HG02798 (cell line): ENCODE measurements at regions not wholly inside any gene's neighbourhood (a gene's known extent, or its start where the extent isn't known, plus 50 kb on each side); places are given as distances from the start of the nearest gene placed in this dataset.

Source experiments
- ATAC-seq: cut with Tn5 transposase; IDR thresholded peaks from one replicate; pipeline ENCODE4 v1.9.1; 2021; ENCODE audit warnings: mild to moderate bottlenecking; ENCODE audit not compliant: unreplicated experiment, poor library complexity

DNA sequence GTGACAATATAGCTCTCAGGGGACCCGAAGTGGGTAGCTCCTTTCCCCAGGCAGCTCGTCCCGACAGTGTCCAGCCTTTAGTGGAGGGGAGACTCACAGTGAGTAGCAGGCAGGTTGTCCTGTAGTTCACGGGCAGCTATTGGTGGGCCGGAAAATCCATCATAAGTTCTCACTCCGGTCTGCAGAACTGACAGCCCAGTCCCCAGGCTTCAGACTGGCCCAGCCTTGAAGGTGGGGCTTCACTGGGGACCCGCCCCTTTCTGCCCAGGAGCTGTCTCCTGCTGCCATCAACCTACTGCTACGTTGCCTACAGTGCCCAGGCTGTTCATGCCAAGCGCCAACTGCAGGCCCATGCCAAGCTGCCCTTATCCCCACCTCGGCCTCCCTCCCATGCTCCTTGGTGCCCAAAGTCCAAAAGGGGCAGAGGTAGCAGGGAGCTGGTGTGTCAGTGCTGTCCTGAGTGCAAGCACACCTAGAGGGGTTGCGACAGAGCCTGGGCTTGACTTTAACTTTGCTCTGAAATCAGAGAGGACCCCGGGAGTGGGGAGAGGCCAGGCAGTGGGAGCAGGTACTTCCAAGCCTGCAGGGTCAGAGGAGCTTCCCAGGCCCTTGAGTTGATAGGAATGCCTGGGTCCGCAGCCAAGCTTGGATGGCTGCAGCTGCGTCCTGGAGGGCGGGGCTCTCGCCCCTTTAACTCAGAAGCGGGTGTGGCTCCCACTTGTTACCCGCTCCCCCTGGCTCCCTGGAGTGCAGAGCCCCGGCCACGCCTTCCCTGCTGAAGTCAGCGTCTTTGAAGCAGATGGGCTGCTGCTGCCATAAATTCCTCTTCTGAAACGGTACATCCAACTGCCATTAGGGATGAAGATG is 1144.3 kb upstream of the NCAM2 start:
- ATAC-seq: no peak

DNA sequence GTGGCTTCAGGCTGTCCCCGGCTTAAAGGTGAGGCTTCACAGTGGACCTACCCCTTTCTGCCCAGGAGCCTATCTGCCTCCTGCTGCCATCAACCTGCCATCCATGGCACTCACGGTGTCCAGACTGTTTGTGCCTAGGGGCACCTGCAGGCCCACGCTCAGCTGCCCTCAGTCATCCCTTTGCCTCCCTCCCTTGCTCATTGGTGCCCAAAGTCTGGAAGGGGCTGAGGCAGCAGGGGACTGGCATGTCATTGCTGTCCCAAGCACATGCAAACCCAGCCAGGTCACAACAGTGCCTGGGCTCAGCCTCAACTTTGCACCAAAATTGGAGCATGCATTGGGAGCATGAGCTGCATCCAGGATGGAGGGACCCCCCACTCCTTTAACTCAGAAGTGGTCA is 1142.7 kb upstream of the NCAM2 start:
- ATAC-seq: no peak

DNA sequence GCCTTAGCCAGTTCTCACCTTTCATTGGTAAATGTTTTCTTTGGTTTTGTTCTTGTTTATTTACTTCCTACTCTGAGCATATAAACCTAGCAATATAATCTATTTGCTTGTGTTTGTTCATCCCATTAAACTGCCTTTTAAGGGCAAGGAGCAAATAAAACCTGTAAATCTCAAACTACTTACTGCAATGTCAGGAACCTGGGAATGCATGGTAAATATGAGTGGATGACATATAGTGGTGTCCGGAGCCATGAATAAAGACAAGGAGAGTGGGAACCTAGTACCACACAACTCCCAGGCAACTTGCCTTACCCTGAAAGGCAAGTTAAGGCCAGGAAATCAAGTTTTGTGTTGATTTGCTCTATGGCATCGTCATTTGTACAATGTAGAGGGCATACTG is 1133.7 kb upstream of the NCAM2 start:
- no peak for ATAC-seq

DNA sequence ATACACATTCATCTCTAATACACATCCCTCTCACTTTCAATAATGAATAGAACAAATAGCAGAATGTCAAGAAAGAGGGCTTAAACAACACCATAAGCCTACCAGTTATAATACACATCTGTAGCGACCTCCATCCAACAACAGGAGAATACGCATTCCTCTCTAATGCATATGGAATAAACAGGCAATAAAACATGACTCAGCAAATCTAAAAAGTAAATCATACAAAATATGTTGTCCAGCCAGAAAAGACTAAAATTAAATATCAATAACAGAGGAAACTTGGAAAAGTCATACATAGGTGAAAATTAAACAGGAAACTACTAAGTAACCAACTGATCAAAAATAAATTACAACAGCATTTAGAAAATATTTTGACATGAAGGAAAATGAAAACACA is 1127.5 kb upstream of the NCAM2 start:
- ATAC-seq: no peak

DNA sequence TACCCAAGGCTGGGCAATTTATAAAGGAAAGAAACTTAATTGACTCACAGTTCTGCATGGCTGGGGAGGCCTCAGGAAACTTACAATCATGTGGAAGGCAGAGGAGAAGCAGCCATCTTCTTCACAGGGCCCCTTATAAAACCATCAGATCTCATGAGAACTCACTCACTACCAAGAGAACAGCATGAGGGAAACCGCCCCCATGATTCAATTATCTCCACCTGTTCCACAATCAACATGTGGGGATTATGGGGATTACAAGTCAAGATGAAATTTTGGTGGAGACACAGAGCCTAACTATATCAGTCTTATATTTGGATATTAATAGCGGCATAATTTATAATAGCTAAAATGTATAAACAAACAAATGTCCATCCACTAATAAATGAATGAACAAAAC is 1123.7 kb upstream of the NCAM2 start:
- no peak for ATAC-seq

DNA sequence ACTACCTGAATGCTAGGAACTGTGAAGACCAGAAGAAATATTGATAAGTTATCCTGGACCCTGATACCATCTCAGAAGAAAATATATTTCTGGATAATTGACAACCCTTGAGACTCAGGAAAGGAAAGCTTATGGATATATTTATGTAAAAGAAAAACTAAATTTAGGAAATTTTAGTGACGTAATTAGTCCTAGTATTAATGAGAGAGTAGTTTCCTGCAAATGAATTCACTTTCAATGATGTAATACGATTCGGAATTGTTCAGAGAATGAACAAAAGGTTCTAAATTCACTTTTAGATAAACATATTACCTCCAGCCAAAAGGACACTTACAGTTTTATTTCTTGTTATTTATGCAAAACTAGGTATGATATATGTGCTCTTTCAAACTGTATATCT is 1120.1 kb upstream of the NCAM2 start:
- no peak for ATAC-seq

DNA sequence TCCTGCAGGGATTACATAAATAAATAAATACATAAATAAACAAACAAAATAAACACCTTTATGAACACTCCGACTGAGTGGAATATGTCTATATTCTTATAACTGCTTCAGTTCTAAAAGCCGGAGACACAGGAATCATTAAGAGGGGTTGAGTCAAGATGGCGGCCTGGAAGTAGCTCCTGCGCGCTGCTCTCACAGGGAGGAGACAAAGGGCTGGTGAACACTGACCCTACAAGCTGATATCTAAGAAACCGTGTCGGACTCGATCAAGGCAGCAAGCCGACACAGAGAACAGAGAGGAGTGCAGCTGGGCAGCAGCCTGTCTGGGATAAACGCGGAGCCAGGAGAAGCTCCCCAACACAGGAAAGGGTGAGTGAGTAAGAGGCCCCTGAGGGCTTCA is 1098.6 kb upstream of the NCAM2 start:
- ATAC-seq: no peak

DNA sequence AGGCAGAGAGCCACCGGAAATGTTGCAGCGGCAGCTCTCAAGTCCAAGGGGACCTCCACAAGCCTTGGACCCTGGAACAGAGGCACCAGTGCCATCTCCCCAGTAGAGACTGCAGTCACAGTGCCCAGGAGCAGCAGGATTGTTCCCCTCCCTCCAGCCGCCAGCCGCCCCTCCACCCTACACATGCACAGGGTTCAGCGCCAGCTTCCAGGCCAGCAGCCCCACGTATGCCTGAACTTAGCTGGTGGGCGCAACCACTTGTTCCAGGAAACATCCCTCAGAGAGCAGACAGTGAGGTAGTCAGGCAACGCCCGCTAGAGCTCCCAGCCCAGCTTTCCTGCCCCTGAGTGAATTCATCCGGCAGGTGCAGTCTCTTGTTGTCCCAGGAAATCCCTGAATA is 1098.1 kb upstream of the NCAM2 start:
- no peak for ATAC-seq

DNA sequence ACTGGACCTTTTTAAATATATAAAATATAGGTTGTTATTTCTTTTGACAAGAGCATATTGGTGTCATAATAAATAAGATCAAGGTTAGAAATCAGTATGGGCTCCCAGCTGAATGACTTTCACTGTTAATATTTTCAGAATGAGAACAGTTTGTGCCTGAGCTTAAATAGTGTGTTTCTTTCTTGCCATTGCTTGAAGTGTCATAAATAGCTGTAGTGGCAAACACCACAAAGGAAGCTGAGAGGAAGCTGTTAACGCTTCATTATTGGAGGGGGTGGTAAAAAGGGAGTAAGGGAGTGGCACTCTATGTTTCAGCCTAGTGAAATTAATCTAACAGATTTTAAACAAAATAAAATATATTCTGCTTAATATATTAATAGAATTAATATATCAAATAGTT is 1089.8 kb upstream of the NCAM2 start:
- no peak for ATAC-seq

DNA sequence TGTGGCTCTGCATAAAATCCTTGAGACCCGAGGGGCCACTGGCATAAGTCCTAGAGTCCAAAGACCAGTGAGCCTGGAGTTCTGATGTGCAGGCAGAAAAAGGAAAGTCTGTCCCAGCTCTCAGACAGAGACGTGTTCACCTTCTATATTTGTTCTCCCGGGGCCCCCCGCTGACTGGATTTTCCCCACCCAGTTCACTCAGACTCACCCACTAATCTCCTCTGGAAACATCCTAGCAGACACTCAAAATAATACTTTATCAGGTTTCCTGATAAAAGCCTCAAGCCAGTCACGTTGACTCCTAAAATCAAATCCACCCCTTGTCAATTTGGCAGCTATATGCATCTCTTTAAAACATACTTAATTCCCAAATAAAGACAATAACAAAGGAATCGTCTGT is 1084.2 kb upstream of the NCAM2 start:
- no peak for ATAC-seq

DNA sequence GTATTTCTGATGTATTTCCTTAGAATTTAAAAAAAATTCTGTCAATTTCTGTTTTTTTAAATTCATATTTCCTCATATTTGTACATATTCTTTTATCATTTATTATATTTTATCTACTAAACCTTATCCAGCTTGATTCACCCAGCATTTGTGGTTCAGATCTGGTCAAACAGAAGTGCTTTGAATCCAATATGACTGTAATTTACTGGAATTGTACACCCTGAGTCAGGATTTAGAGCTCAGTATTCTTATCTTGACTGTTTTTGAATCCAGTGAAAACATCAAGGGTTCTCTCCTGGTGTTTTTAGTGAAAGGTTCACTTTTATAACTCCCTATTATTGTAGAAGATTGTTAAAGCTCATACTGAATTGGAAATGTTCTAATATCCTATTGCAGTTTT is 1077.0 kb upstream of the NCAM2 start:
- ATAC-seq: no peak

DNA sequence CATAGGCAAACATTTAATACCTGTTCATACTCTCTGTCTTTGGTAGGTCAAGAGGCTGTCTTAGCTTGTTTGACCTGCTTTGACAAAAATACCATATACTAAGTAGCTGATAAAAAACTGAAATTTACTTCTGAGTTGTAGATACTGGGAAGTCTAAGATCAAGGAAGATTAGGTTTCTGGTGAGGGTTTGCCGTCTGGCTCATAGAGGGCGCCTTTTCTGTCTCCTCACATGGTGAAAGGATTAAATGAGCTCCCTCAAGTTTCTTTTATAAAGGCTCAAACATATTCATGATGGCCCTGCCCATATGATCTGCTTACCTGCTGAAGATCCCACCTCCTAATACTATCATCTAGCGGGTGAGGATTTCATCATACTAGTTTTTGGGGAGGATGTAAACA is 1076.1 kb upstream of the NCAM2 start:
- no peak for ATAC-seq

DNA sequence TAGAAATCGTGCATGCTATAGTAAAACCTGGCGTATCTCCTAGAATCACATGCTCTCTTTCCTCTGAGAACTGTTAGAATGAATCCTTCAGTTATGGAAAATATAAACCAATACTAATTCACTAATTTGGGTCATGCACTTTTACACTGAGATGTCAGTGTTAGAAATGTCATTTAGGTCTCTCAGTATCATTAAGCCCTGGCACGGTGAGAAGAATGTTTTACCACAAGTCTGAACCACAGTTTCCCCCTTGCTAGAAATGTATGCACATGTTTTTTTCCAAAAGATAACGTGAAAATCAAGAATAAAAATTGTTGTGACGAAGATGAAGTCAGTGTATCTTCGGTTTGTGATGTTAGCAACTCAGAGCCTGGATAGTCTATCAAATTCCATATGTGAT is 1062.7 kb upstream of the NCAM2 start:
- ATAC-seq: no peak

DNA sequence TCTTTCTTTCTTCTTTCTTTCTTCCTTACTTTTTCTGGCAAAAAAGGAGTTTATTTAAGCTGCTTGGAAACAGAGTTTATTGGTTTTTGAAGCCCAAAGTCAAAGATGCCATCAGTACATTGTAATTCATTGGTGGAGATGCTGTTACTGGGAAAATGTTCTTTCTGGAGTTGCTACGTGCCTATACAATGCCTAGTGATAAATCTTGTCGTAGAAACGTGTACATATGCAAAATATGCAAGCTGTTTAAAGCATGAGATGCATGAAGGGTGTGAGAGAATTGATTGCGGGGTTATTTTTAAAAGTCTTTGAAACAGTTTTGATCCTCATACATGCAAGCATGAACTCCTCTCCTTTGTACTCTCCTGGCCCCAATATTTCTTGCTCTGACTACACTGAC is 1060.6 kb upstream of the NCAM2 start:
- ATAC-seq: no peak

DNA sequence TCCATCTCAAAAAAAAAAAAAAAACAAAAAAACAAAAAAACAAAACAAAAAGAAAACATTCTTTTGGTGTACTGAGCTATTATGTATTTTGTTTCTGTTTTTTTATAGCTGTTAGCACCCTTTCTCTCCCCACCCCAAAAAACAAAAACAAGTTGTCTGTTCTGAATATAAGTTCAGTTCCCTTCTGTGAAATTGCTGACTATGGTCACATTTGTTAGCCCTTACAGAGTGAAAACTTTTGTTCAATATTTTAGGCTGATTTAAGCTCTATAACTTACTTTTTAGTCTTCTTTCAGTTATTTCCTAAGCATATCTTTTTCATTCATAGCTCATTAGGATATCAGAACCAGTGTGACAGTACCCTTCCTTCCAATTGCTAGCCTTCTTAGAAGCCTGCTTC is 1056.6 kb upstream of the NCAM2 start:
- no peak for ATAC-seq

DNA sequence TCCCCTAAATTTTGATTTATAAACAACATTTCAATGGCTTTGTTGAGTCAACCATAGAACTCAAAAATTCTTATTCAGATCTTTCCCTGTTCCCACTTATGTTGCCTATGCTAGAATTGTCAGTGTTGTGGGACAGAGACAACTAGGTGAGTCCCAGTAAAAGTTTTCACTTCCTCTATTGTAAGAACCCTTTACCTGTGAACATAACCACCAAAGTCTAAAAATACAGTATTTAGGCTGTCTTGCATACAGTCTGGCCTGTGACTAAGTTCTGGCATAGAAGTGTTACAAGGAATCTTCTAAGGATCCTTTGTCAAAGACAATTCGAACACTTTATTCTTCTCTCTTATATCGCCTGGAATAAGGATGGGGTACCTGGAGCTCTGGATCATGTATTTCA is 1047.9 kb upstream of the NCAM2 start:
- no peak for ATAC-seq

DNA sequence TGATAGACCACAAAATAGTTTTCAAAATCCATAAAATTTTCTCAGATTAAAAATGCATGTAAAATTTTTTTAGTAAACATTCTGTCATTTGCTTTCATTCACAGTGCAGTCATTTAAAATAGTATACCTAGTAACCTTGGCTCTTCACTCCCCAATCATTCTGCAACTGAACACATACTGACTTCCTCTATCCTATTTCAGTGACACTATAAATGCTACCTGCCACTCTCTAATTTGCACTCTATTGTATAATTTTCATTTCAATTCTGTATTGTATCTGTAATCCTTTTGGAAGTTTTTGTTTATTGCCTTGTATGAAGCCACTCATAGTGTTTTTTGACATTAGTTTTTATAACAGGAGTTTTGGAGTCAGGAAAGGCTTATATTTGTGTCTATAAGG is 1029.1 kb upstream of the NCAM2 start:
- ATAC-seq: no peak

DNA sequence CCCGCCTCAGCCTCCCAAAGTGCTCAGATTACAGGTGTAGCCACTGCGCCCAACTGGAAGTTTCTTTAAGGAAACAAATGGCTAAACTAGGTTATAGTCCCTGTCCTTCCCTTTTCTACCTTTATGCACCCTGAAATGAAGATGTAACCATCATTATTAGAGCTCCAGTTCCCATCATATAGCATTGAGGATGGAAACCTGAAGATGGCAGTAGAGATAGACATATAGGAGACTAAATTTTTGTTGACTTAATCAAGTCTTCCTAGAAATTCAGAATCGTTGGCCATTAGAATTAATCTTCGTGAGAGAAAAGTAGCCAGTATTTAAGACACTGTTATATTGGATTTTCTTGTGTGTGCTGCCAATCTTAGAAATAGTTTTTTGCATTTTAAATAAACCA is 1016.3 kb upstream of the NCAM2 start:
- ATAC-seq: no peak

DNA sequence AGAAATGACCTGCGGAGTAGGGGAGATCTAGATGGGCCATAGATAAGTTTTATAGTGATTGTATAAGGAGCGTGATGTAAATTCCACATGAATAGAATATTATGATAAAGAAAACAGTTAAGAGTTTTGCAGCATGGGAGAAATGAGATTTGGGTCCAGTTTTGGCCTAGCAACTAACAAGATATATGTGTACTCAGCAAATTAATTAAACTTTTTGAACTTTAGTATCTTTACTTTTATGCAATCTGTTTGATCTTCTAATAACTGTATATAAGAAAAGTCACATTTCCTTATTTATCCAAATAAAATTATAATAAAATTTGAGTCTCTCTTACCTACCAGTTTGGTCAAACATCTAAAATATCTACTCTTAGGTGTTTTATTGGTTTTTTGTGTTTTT is 1011.8 kb upstream of the NCAM2 start:
- ATAC-seq: no peak

DNA sequence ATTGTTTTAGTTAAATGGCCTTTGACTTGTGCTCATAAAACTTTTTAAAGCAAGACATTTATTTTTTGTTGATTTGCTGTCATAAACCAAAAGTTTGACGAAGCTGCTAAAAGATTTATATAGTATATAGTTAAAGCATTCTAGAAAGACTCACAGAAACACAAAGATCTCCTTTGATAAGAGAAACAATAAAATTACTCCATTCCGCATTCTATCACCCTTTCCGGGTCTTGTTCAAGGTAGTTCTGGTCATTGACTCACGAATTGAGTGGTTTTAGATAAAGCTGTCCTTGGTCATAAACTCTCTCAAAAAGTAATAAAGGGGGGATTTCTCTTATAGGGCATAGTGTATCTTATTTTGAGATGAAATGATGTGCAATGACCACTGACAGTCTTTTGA is 1010.5 kb upstream of the NCAM2 start:
- no peak for ATAC-seq

DNA sequence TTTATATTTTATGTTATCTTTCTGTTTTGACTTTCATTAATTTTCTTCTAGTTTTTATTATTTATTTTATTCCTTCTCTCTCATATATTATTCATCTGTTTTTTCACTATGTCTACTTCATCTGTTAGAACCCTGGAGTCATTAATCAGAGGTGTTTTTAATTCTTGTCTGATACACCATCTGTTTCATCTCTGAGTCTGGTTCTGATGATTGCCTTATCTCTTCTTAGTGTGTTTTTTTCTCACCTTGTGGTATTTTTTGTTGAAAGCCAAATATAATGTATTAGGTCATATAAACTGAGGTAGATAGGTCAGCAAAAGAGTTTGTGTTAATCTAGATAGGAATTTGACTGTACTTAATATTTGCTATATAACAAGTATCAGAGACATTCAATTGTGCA is 1005.7 kb upstream of the NCAM2 start:
- no peak for ATAC-seq

DNA sequence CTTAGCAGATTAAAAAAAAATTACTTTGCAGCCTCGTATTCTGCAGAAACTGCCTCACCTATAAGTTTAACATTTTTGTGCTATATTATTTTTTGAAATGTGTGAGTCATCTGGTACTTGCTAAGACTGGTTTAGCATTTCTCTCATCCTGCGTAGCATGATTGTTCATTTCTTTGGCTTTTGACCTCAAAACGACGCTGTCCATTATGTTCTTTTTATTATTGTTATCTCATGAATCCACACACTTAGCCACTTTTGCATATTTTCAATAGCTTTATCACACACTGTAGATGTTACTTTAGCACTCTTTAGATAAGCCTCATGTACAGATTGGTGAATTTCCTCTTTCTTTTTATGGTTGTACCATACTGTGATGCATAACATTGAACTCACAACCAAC is 1004.9 kb upstream of the NCAM2 start:
- no peak for ATAC-seq

DNA sequence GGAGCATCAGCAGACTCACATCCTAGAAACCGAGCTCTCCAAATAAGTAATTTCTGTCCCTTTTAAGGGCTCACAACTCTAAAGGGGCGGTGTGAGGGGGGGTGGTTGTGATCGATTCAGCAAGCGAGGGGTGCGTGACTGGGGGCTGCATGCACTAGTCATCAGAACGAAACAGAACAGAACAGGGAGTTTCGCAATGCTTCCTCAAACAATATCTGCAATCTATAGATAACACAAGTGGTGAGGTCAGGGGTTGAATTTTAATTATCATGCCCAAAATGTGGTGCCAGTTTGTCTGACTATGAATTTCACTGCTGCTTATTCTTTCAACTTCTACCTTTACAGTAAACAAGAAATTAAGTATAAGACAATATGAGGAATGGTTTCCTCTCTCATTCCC is 1003.0 kb upstream of the NCAM2 start:
- no peak for ATAC-seq
